Osteoblast (primary cell): ENCODE measurements at regions not wholly inside any gene's neighbourhood (a gene's known extent, or its start where the extent isn't known, plus 50 kb on each side); places are given as distances from the start of the nearest gene placed in this dataset.

Source experiments
- DNase-seq: peaks from one replicate; pipeline ENCODE4 v3.0.0; 2011; ENCODE audit warnings: low spot score, mixed read lengths; ENCODE audit not compliant: insufficient read length; ENCODE audit errors: missing footprints
- H2AFZ ChIP-seq: 2 replicates; pipeline ENCODE4 v1.6.0; 2011; ENCODE audit warnings: mild to moderate bottlenecking, low read length
- H3K27ac ChIP-seq: 2 replicates; pipeline ENCODE4 v1.5.1; 2011; ENCODE audit warnings: mild to moderate bottlenecking, low read depth, low read length, moderate library complexity
- H3K27me3 ChIP-seq: 2 replicates; pipeline ENCODE4 v1.6.0; 2012; ENCODE audit warnings: mild to moderate bottlenecking, control low read depth, inconsistent platforms, low read length, moderate library complexity; ENCODE audit not compliant: insufficient read depth
- H3K36me3 ChIP-seq: 2 replicates; pipeline ENCODE4 v1.5.1; 2011; ENCODE audit warnings: mild to moderate bottlenecking, low read length, control low read depth, moderate library complexity; ENCODE audit not compliant: insufficient read depth
- H3K4me1 ChIP-seq: 2 replicates; pipeline ENCODE4 v1.5.1; 2011; ENCODE audit warnings: mild to moderate bottlenecking, low read length, control low read depth, moderate library complexity; ENCODE audit not compliant: insufficient read depth
- H3K4me2 ChIP-seq: 2 replicates; pipeline ENCODE4 v1.6.0; 2011; ENCODE audit warnings: mild to moderate bottlenecking, low read length; ENCODE audit not compliant: insufficient read depth
- H3K4me3 ChIP-seq: fragments of 200-600 bp; sonication (generic); 3 replicates; pipeline ENCODE4 v1.5.1; 2012; ENCODE audit warnings: mild to moderate bottlenecking, low read length, inconsistent platforms; ENCODE audit not compliant: insufficient read depth
- H3K79me2 ChIP-seq: 2 replicates; pipeline ENCODE4 v1.6.0; 2012; ENCODE audit warnings: mild to moderate bottlenecking, low read length, control low read depth, inconsistent platforms; ENCODE audit not compliant: insufficient read depth
- H3K9me3 ChIP-seq: 2 replicates; pipeline ENCODE4 v1.5.1; 2011; ENCODE audit warnings: low read depth, low read length, control low read depth
- H4K20me1 ChIP-seq: 2 replicates; pipeline ENCODE4 v1.6.0; 2012; ENCODE audit warnings: mild to moderate bottlenecking, low read length, control low read depth; ENCODE audit not compliant: insufficient read depth
- CTCF ChIP-seq: IDR thresholded peaks from 2 replicates; pipeline ENCODE4 v1.5.1; 2011; ENCODE audit warnings: mild to moderate bottlenecking, low read depth, low read length, moderate library complexity; ENCODE audit errors: extremely low read depth

DNA sequence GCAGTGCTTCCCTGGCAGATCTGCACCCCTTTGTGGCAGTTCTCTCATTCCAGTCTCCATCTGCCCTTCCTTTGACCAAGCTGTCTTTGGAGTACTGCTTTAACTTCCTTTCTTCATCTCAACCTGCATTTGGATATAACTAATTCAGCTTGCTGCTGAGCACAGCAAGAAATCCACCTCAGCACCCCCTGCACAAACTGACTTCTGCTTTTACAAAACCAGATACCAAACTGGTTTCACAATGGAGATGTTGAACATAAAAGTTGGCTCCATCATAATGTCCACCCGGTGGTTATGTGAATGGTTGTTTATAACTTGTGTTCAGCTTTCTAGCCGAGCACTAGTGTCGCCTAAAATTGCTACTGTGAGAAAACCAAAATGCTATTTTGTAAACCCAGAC is 341.1 kb upstream of the SEMA6D start:
- no peak for DNase-seq
- no peak for TF ChIP-seq CTCF
- Histone ChIP-seq H3K79me2 (no peaks in the 10 kb centered on the region), H3K4me1 (no peaks in the 10 kb centered on the region), H4K20me1 (no peaks in the 10 kb centered on the region), H3K4me2 (no peak overlapping the region), H3K9me3 (no peaks in the 10 kb centered on the region), H3K4me3 (no peak overlapping the region), H3K27me3 (no peaks in the 10 kb centered on the region), H2AFZ (no peak overlapping the region), H3K27ac (no peak overlapping the region), H3K36me3 (no peaks in the 10 kb centered on the region)

- no peak overlapping the region for H3K4me2 ChIP-seq
- no peak for TF ChIP-seq CTCF
Measured at GRCh38 chr15:47377465-47377864, 339.8 kb upstream of the SEMA6D start.

GRCh38 chr15:47378527-47378926 is 338.8 kb upstream of the SEMA6D start:
- no peak for TF ChIP-seq CTCF
- Histone ChIP-seq H4K20me1 (no peaks in the 10 kb centered on the region), H3K79me2 (no peaks in the 10 kb centered on the region), H3K4me1 (no peaks in the 10 kb centered on the region), H3K36me3 (no peaks in the 10 kb centered on the region), H3K9me3 (no peaks in the 10 kb centered on the region), H3K27ac (no peak overlapping the region), H3K4me2 (no peak overlapping the region), H2AFZ (no peak overlapping the region), H3K4me3 (no peak overlapping the region), H3K27me3 (no peaks in the 10 kb centered on the region)
- no peak for DNase-seq

More at GRCh38 chr15:47377465-47377864, 339.8 kb upstream of the SEMA6D start:
- Histone ChIP-seq H3K4me3 (no peak overlapping the region), H4K20me1 (no peaks in the 10 kb centered on the region), H3K9me3 (no peaks in the 10 kb centered on the region), H3K79me2 (no peaks in the 10 kb centered on the region), H3K36me3 (no peaks in the 10 kb centered on the region), H3K4me1 (no peaks in the 10 kb centered on the region), H3K27me3 (no peaks in the 10 kb centered on the region), H3K27ac (no peak overlapping the region), H2AFZ (no peak overlapping the region)
- DNase-seq, result no peak

DNA sequence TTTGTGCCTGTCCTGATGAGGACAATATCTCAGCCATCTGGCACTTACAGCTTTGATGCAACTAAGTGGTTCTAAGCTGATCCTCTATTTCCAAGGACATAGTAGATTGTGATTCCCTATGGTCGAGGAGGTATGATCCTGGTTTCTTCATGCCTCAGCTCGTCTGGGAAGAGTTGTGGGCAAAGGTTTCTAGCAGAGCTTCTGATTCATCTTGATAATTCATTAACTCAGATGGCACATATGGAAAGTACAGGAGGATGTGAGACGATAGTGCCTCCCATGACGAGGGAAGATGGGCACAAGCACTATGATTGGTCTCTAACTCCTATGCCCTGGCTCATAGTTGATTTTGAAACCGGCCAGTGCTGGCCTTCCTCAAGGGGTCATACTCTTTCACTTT is 334.2 kb upstream of the SEMA6D start:
- Histone ChIP-seq H3K4me1 (peaks cover 9% of the 10 kb centered on the region), H3K79me2 (no peaks in the 10 kb centered on the region), H3K36me3 (no peaks in the 10 kb centered on the region), H3K9me3 (no peaks in the 10 kb centered on the region), H4K20me1 (no peaks in the 10 kb centered on the region), H3K27ac (no peak overlapping the region), H3K4me2 (no peak overlapping the region), H2AFZ (no peak overlapping the region), H3K4me3 (no peak overlapping the region), H3K27me3 (no peaks in the 10 kb centered on the region)
- DNase-seq, result no peak
- TF ChIP-seq CTCF, result no peak
